ENCODE measurements at regions not wholly inside any gene's neighbourhood (a gene's known extent, or its start where the extent isn't known, plus 50 kb on each side); places are given as distances from the start of the nearest gene placed in this dataset.

DNA sequence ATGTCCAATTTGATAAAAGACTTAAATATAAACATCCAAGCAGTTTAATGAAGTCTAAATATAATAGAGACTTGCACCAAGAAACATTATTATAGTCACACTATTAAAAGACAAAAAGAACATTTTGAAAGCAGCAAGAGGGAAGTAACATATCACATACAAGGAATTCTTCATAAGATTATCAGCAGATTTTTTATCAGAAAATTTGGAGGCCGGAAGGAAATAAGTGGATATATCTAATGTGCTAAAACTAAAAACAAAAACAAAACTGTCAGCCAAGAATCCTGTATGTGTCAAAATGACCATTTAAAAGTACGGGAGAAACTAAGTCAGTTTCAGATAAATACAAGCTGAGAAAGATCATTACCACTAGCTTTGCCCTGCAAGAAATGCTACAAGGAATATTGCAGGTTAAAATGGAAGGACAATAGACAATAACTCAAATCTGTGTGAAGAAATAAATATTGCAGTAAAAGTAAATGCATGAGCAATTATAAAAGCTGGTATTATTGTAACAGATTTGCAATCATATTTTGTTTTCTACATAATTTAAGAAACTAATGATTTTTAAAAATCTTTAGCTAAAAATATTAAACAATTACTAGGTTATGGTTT lies 1665.9 kb upstream of the PCDH20 start:
- H3K9me3 Mint-ChIP-seq: peaks cover 7 to 12% of the 10 kb centered on the region in 2 experiments; a peak in 4 of 5 replicates
- peaks cover 0 to 16% (median 5%) of the 10 kb centered on the region in 3 experiments; a peak in 3 of 7 replicates for H3K36me3 Mint-ChIP-seq (ENCODE audit: insufficient read depth in 1 of 3, low read depth in 3 of 3)
- H3K27ac Mint-ChIP-seq: no peak overlapping the region
- peaks cover 0 to 5% of the 10 kb centered on the region in 2 experiments; a peak in 2 of 4 replicates for H3K4me1 Mint-ChIP-seq
- H3K23me2 ChIP-seq (ENCODE audit: insufficient read length, low read depth, low read length, poor library complexity, severe bottlenecking): no peaks in the 10 kb centered on the region
- no peaks in the 10 kb centered on the region for H3K9me3 ChIP-seq (ENCODE audit: control insufficient read depth, low read depth, low read length)
- no peak overlapping the region for H4K8ac ChIP-seq (replicated peaks; ENCODE audit: insufficient read length, low read depth, low read length)
- H2BK120ac ChIP-seq (ENCODE audit: low read depth, low read length, poor library complexity, severe bottlenecking): no peak overlapping the region
- H3K9ac ChIP-seq (ENCODE audit: extremely low read depth, insufficient read length, low read length): no peak overlapping the region
- no peak overlapping the region for H3K23ac ChIP-seq (ENCODE audit: insufficient read length, low read depth, low read length)
- H4K91ac ChIP-seq (ENCODE audit: insufficient read length, low read depth, low read length): no peak overlapping the region
- no peaks in the 10 kb centered on the region for H3K79me2 ChIP-seq (ENCODE audit: insufficient read depth, low read length)
- H2BK20ac ChIP-seq (ENCODE audit: low read depth, low read length, poor library complexity, severe bottlenecking): no peak overlapping the region
- H2AK5ac ChIP-seq (ENCODE audit: insufficient read length, low read length): no peak overlapping the region
- H2BK12ac ChIP-seq (ENCODE audit: insufficient read length, low read depth, low read length): no peak overlapping the region
- no peak overlapping the region for H2BK5ac ChIP-seq (ENCODE audit: insufficient read length, low read length)
- H3K4me3 Mint-ChIP-seq: no peak overlapping the region
- no peaks in the 10 kb centered on the region for H4K20me1 ChIP-seq (ENCODE audit: control insufficient read depth, insufficient read depth, insufficient read length)
- no peak overlapping the region for H3K4ac ChIP-seq (ENCODE audit: low read depth, low read length)
- no peak overlapping the region for H2AFZ ChIP-seq (ENCODE audit: low read length)
- no peak overlapping the region for H3K27ac ChIP-seq (ENCODE audit: insufficient read length, low read depth, low read length)
- H4K5ac ChIP-seq (ENCODE audit: insufficient read length, low read depth, low read length): no peak overlapping the region
- H3K27me3 Mint-ChIP-seq (ENCODE audit: low read depth): no peaks in the 10 kb centered on the region
- no peak overlapping the region for H3K18ac ChIP-seq (ENCODE audit: insufficient read length, low read depth, low read length)
- WGBS (ENCODE audit: extremely low coverage, insufficient read length, low lambda C conversion rate): no CpG with 5 or more reads among the region's 2 CpGs
- no peak overlapping the region for H3K56ac ChIP-seq (ENCODE audit: insufficient read length, low read depth, low read length)
- H3K27me3 ChIP-seq (ENCODE audit: insufficient read depth, low read length): no peaks in the 10 kb centered on the region
- no peaks in the 10 kb centered on the region for H3K79me1 ChIP-seq (ENCODE audit: insufficient read depth, low read depth, low read length, poor library complexity, severe bottlenecking)
- TF ChIP-seq, protein P1, sequence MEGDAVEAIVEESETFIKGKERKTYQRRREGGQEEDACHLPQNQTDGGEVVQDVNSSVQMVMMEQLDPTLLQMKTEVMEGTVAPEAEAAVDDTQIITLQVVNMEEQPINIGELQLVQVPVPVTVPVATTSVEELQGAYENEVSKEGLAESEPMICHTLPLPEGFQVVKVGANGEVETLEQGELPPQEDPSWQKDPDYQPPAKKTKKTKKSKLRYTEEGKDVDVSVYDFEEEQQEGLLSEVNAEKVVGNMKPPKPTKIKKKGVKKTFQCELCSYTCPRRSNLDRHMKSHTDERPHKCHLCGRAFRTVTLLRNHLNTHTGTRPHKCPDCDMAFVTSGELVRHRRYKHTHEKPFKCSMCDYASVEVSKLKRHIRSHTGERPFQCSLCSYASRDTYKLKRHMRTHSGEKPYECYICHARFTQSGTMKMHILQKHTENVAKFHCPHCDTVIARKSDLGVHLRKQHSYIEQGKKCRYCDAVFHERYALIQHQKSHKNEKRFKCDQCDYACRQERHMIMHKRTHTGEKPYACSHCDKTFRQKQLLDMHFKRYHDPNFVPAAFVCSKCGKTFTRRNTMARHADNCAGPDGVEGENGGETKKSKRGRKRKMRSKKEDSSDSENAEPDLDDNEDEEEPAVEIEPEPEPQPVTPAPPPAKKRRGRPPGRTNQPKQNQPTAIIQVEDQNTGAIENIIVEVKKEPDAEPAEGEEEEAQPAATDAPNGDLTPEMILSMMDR (conservative IDR thresholded peaks at IDR 0.05): no peak
- DNase-seq: no peak
- no peak overlapping the region for H3K4me2 ChIP-seq (ENCODE audit: insufficient read depth, insufficient read length, low read length)
- H3K14ac ChIP-seq (ENCODE audit: insufficient read depth, low read length): no peak overlapping the region
- no peaks in the 10 kb centered on the region for H3K4me1 ChIP-seq (ENCODE audit: insufficient read depth, low read length)
- no peak overlapping the region for H2BK15ac ChIP-seq (ENCODE audit: low read depth, low read length)
- no peak overlapping the region for H3T11ph ChIP-seq (ENCODE audit: low read length)
